GM18519 (cell line): ENCODE measurements at regions not wholly inside any gene's neighbourhood (a gene's known extent, or its start where the extent isn't known, plus 50 kb on each side); places are given as distances from the start of the nearest gene placed in this dataset.

Source experiments
- ATAC-seq: cut with Tn5 transposase; IDR thresholded peaks from one replicate; pipeline ENCODE4 v1.9.1; 2021; ENCODE audit warnings: mild to moderate bottlenecking, moderate library complexity; ENCODE audit not compliant: unreplicated experiment, low FRiP score

DNA sequence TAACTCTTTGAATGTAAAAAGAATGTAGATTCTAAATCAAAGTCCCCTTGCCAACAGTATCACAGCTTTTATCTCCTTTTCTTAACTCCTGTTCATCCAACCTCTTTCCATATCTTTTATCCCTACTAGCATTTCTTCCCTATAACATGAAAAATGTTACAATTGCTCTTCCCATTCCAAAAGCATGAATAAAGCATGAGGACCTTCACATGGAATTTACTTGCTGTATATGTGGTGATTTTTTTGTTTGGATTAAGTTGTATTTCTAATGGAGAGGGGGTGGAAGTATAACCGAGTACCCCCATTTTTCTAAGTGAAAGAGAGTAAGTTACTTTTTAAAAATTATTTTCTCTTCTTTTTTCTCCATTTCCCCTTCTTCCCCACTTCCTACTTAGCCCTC is 94.9 kb upstream of the RBBP8 start:
- ATAC-seq, result no peak

GRCh38 chr18:22838639-22839277 is 94.4 kb upstream of the RBBP8 start:
- no peak for ATAC-seq

DNA sequence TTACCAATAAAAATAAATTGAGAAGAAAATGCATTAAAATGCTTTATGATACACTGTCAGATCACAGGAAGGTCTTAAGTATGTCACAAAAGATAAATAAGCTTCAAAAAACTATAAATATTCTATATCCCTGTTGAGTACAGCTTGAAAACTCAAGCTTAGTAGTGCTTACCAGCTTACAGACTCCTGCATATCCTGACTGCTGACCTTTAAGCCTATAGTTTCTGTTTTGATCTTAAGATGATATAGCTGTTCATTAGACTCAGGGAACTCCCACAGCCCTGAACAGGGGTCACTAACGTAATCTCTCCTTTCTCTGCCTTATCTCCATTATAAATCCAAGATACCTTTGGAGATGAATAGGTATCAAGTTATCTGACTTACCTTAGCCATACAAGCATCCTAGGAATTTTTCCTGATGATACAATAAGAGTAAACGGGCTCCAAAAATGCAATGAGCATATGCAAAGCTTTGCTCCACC is 93.7 kb upstream of the RBBP8 start:
- no peak for ATAC-seq

- no peak for ATAC-seq
Observed at GRCh38 chr18:22840606-22841144, 92.5 kb upstream of the RBBP8 start.

DNA sequence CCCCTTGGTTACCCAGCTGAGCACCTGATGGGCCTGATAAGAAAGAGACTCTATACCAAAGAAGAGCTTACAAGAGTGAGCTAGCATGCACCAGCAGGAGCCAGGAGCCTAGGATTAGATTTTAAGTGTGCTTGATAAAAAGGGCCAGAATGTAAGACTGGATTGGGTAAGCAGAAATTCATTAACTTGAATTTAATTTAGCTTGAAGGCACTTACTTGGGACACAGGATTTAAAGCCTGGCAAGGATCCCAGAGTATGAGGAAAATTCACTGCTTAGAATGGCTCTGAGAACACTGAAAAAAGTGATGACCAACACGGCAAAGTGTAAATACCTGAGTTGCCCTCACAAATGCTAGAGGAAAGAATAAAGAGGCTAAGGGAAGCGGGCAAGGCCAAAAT is 91.3 kb upstream of the RBBP8 start:
- ATAC-seq, result no peak

- no peak for ATAC-seq
Observed at GRCh38 chr18:22844190-22844589, 88.9 kb upstream of the RBBP8 start.

DNA sequence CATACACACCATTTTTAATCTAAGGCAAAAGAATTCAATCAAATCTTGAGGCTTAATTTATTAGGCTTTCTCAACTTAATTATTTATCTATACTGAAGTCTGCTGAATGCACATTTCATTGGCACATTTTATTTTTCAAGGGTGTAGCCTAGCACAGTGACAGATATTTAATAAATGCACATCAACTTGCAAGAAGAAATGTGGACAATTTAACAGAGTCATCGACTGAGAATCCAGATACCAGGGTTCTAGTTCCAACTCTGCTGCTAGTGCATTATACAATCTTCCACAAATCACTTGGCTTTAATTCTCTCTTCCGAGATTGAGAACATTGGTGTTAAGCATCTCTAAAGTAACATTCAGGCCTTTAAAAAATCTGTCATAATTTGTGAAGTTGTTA is 88.5 kb upstream of the RBBP8 start:
- ATAC-seq, result no peak

DNA sequence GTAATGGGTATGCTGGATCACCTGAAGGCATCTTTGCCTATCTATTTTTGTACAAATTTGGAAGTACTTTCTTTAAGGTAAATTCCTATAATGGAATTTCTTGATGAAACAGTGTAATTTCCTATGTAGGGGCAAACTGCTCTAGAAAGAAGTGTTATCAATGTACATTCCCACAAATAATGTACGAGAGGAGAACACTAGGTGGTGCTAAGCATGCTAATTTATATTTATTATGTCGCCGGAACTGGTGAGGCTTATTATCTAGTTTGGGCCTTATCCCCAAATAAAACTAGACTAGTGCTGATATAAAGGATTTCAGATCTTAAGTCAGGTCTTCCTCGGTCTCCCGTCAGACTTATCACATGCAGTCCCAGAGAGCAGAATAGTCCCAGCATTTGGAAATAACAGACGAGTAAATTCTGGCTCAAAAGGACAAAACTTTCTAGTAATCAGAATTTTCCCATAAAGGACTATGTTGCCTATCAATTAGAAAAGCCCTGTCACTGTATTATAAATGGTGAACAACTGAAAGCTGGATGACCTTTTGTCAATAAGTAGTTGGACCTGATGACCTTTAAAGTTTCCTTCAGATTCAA is 86.9 kb upstream of the RBBP8 start:
- no peak for ATAC-seq

- ATAC-seq, result no peak
Observed at GRCh38 chr18:22846697-22847096, 86.4 kb upstream of the RBBP8 start.

DNA sequence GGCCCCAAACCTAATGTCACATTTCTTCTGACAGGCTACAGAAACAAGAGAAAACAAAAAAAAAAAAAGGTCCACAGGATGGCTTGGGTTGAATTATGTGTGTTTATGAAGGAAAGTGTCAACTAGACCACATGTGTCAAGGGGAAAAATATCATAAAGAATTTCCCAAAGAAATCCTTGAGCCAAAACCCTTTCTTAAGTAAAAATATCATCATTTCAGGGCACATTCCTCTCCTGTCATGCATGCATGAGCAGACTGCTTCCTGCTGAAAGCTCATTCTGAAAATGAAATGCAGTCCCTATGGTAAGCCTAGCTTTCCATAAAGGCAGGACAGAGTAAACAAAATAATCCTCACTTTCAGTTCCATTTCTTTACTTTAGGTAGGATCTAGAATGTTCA is 85.7 kb upstream of the RBBP8 start:
- no peak for ATAC-seq

- ATAC-seq, result no peak
Observed at GRCh38 chr18:22847867-22848451, 85.2 kb upstream of the RBBP8 start.

DNA sequence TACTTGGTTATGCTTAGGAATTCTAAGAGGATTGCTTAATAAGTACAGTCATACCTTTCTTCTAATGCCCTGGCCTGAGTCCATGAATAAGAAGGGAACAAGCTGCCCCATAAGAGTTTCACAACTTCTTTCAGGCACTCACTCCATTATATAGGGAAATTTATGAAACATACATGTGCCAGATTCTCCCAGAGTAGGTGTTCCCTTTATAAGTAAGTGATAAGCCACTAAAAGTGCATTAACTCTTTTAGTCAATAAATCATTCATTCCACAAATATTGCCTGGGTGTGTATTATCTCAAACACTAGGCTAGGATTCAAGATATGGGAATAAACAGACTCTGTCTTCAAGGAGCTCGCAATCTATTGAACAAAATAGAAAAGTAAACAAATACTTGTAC is 84.5 kb upstream of the RBBP8 start:
- no peak for ATAC-seq

- no peak for ATAC-seq
Observed at GRCh38 chr18:22856870-22857269, 76.3 kb upstream of the RBBP8 start.

GRCh38 chr18:22858121-22858520 is 75.0 kb upstream of the RBBP8 start:
- ATAC-seq, result no peak

GRCh38 chr18:22860807-22861206 is 72.3 kb upstream of the RBBP8 start:
- ATAC-seq, result no peak

DNA sequence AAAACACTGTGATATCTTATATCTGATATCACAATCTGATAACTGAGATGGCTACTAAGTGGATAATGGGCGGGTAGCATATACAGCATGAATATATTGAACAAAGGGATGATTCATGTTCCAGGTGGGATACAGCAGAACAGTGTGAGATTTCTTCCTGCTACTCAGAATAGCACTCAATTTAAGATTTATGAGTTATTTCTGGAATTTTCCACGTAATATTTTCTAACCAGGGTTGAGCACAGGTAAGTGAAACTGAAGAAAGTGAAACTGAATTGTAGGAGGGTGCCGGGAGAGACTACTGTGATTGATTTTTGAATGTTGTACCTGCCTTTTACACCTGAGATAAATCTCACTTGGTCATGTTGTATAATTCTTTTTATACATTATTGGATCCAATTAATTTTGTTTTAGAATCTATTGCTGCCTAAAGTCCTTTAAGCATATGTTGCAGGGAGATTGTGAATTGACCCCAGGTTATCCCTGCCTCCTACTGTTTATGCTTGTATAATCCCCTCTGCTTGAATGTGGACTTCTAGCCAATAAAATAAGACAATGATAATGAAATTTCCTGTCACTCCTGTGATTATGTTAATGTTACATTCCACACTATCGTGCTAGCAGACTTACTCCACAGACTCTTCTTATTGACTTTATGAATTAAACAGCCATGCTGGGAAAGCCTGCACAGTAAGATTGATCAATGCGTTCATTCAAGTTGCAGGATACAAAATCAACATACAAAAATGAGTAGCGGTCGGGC is 67.6 kb upstream of the RBBP8 start:
- no peak for ATAC-seq

- no peak for ATAC-seq
Observed at GRCh38 chr18:22868831-22869230, 64.3 kb upstream of the RBBP8 start.

DNA sequence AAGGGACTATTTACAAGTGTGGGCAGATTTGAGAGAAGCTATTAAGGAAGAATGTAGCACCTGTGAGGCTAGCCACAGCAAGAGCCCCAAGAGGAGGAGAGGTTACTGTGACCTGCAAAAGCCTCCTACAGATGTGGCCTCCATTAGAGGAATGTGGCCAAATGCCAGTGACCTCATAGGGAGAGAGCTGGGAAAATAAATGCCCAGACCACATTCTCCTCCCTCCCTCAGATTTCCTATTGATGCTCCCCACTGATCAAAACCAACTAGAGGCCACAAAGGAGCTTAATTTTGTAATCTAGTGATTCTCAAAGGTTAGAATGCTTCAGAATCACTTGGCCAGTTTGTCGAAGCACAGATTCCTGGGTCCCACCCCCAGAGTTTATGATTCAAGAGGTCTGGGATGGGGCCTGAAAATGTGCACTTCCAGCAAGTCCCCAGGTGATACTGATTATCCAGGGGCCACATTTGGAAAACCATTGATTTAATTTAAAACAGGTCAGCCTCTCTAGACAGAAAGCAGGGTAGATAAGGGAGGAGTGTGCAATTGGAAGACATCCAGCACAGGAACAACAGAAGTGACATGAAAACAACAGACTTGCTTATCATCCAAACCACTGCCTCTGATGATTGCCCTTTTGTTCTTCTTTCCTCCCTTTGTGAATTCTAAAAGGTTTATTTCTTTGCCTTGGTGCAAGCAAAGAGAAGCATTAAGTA is 61.2 kb upstream of the RBBP8 start:
- no peak for ATAC-seq

DNA sequence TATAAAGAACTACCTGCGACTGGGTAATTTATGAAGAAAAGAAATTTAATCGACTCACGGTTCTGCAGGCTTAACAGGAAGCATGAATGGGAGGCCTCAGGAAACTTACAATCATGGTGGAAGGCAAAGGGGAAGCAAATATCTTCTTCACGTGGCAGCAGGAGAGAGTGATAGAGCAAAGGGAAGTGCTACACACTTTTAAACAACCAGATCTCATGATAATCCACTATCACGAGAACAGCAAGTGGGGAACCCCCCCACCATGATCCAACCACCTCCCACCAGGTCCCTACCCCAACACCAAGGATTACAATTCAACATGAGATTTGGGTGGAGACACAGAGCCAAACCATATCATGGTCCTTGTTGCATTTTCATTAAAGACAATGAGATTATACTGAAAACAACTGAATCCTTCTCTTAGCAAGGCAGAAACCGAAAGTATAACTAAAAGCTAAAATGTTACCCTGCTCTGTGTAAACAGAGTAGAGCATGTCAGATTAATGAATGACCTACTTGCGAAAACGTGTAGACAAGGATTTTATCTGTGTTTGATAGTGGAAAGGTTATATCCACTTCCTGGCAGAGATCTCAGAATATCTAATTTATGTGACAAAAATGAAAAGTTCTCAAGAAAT is 60.1 kb upstream of the RBBP8 start:
- no peak for ATAC-seq

GRCh38 chr18:22879293-22879692 is 53.8 kb upstream of the RBBP8 start:
- no peak for ATAC-seq
